HCT116 (cell line): ENCODE measurements at regions not wholly inside any gene's neighbourhood (a gene's known extent, or its start where the extent isn't known, plus 50 kb on each side); places are given as distances from the start of the nearest gene placed in this dataset.

Experiments
- ATAC-seq: fragments of 200-7000 bp; cut with Tn5 transposase; 2 replicates; pipeline ENCODE4 v1.9.1; 2020; ENCODE audit warnings: mild to moderate bottlenecking, moderate library complexity
- BruUV-seq: library from RNA; stranded (reverse); fragments of 400-500 nt; replicated peaks from 2 replicates; lab custom pipeline; 2021; lab: Mats Ljungman, UMichigan
- CTCF ChIA-PET: fragments of 300-600 bp; sonication (Branson Sonifier 250); formaldehyde crosslinking; loops from one replicate; lab custom pipeline; 2021; ENCODE audit warnings: antibody characterized with exemption; lab: Charles Lee
- POLR2A ChIA-PET: fragments of 300-600, 350-600 bp; sonication (Branson Sonifier 250); formaldehyde crosslinking; loops from one replicate; lab custom pipeline; 2021; ENCODE audit warnings: antibody characterized with exemption; lab: Charles Lee
- RAD21 ChIA-PET, 2 experiments: fragments of 300-600 bp; sonication (Branson Sonifier 250); formaldehyde crosslinking; loops; one replicate each; lab custom pipeline; 2023; ENCODE audit warnings: low total read pairs in 2 of 2; ENCODE audit not compliant: uncharacterized antibody in 2 of 2, unreplicated experiment in 2 of 2, low non-redundant PET in 1 of 2; lab: Charles Lee
- DNase-seq: peaks from one replicate; pipeline ENCODE4 v3.0.0-alpha.2; 2010; ENCODE audit warnings: low read depth, low spot score
- H2AFZ ChIP-seq: fragments of 200-600 bp; shearing (Covaris generic), sonication (generic); 2 replicates; pipeline ENCODE4 v1.6.1; 2017; ENCODE audit warnings: low read depth, mixed run types, mixed read lengths, antibody characterized with exemption, low read length; ENCODE audit not compliant: poor library complexity, severe bottlenecking
- H3K27ac ChIP-seq: 2 replicates; pipeline ENCODE4 v1.5.1; 2012; ENCODE audit warnings: low read depth, low read length
- H3K27me3 ChIP-seq: fragments of 200-600 bp; sonication (generic); 2 replicates; pipeline ENCODE4 v1.6.1; 2016; ENCODE audit warnings: mixed run types, low read length, mixed read lengths; ENCODE audit not compliant: insufficient read depth
- H3K36me3 ChIP-seq, 2 experiments: fragments of 200-500 bp in 1 of 2; fragments of 200-600 bp in 1 of 2; sonication (Bioruptor generic) in 1 of 2; sonication (generic) in 1 of 2; 2 replicates each; pipeline versions ENCODE4 v1.5.1 to v1.6.1; 2014 to 2016; ENCODE audit warnings: low read length in 2 of 2, inconsistent platforms in 1 of 2, mixed read lengths in 1 of 2, mixed run types in 1 of 2; ENCODE audit not compliant: insufficient read depth in 2 of 2, control insufficient read depth in 1 of 2
- H3K4me1 ChIP-seq, 2 experiments: fragments of 200-600 bp in 1 of 2; sonication (generic) in 1 of 2; 2 replicates each; pipeline versions ENCODE4 v1.5.1 to v1.6.1; 2012 to 2017; ENCODE audit warnings: low read length in 2 of 2, inconsistent platforms in 1 of 2, mild to moderate bottlenecking in 1 of 2, mixed read lengths in 1 of 2, mixed run types in 1 of 2, moderate library complexity in 1 of 2; ENCODE audit not compliant: insufficient read depth in 2 of 2, control insufficient read depth in 1 of 2
- H3K4me2 ChIP-seq: fragments of 200-600 bp; sonication (generic); 2 replicates; pipeline ENCODE4 v1.6.1; 2017; ENCODE audit warnings: mixed run types, low read length, mixed read lengths
- H3K4me3 ChIP-seq, 2 experiments: fragments of 200-600 bp in 1 of 2; sonication (generic) in 1 of 2; replicated peaks in 1 of 2; 2 replicates each; pipeline ENCODE4 v1.5.1; 2011 to 2016; ENCODE audit warnings: low read length in 2 of 2, control low read depth in 1 of 2, low read depth in 1 of 2, mild to moderate bottlenecking in 1 of 2, mixed read lengths in 1 of 2, mixed run types in 1 of 2
- H3K79me2 ChIP-seq: fragments of 200-600 bp; sonication (generic); 2 replicates; pipeline ENCODE4 v1.6.1; 2017; ENCODE audit warnings: mild to moderate bottlenecking, mixed run types, low read length, moderate library complexity, mixed read lengths; ENCODE audit not compliant: insufficient read depth
- H3K9ac ChIP-seq: fragments of 200-600 bp; sonication (generic); 2 replicates; pipeline ENCODE4 v1.6.1; 2016; ENCODE audit warnings: low read length, mixed read lengths
- H3K9me2 ChIP-seq: fragments of 200-600 bp; sonication (generic), shearing (Covaris generic); 2 replicates; pipeline ENCODE4 v1.6.1; 2017; ENCODE audit warnings: mixed run types, mild to moderate bottlenecking, moderate library complexity; ENCODE audit not compliant: insufficient read depth
- H3K9me3 ChIP-seq, 2 experiments: fragments of 200-500 bp in 1 of 2; fragments of 200-600 bp in 1 of 2; sonication (Bioruptor generic) in 1 of 2; sonication (generic) in 1 of 2; 2 replicates each; pipeline ENCODE4 v1.6.1; 2014 to 2017; ENCODE audit warnings: low read length in 2 of 2, mixed read lengths in 2 of 2, inconsistent platforms in 1 of 2, low read depth in 1 of 2, mild to moderate bottlenecking in 1 of 2, mixed run types in 1 of 2, moderate library complexity in 1 of 2; ENCODE audit not compliant: control insufficient read depth in 1 of 2, insufficient read depth in 1 of 2
- H4K20me1 ChIP-seq: fragments of 200-600 bp; sonication (generic), shearing (Covaris generic); 2 replicates; pipeline ENCODE4 v1.6.1; 2017; ENCODE audit warnings: mixed run types, mild to moderate bottlenecking, moderate library complexity; ENCODE audit not compliant: insufficient read depth
- EGR1 ChIP-seq: IDR thresholded peaks from 2 replicates; pipeline ENCODE4 v1.6.1; 2012; ENCODE audit warnings: low read depth
- ELF1 ChIP-seq: IDR thresholded peaks from 2 replicates; pipeline ENCODE4 v1.6.1; 2012; ENCODE audit warnings: low read depth, borderline replicate concordance
- EZH2phosphoT487 ChIP-seq: fragments of 200-600 bp; IDR thresholded peaks from 2 replicates; pipeline ENCODE4 v1.6.1; 2018; ENCODE audit warnings: antibody characterized with exemption, borderline replicate concordance
- JUND ChIP-seq: IDR thresholded peaks from 2 replicates; pipeline ENCODE4 v1.6.1; 2012
- MAX ChIP-seq: IDR thresholded peaks from 2 replicates; pipeline ENCODE4 v1.6.1; 2012
- POLR2A ChIP-seq: IDR thresholded peaks from 2 replicates; pipeline ENCODE4 v1.7.0; 2011; ENCODE audit warnings: borderline replicate concordance; ENCODE audit not compliant: insufficient read depth, insufficient read length; ENCODE audit errors: extremely low read depth
- SP1 ChIP-seq: IDR thresholded peaks from 2 replicates; pipeline ENCODE4 v1.6.1; 2012; ENCODE audit warnings: low read depth
- YY1 ChIP-seq: IDR thresholded peaks from 2 replicates; pipeline ENCODE4 v1.6.1; 2011; ENCODE audit warnings: low read length, low read depth, moderate library complexity, mild to moderate bottlenecking; ENCODE audit not compliant: insufficient replicate concordance; ENCODE audit errors: extremely low read depth
- intact Hi-C: fragments of 100-400 bp; cut with micrococcal nuclease; formaldehyde crosslinking; loops from 2 replicates; pipeline ENCODE4 v1.10.0; 2022
- TF ChIP-seq, protein P1 (sequence below): IDR thresholded peaks from 2 replicates; pipeline ENCODE4 v1.6.1; 2012; ENCODE audit warnings: low read depth

DNA sequence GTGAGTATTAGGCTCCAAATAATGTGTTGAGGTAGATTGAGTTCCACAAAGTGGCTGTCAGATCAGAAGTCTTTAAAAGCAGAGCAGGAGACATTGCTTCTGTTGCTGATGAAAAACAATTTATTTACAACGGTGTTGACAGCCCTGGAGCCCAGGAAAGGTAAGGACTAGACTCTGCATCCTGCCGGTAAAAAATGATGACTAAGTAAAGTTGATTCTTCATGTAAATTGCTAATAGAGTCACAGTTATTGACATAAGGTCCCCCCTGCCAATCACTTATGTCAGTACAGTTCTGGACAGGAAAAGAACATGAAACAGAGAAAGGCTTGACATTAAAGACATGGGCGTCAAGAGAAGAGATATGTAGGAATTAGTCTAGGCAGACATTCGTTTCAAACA lies 552.5 kb downstream of the HTR1A start (continued):
- TF ChIP-seq, protein P1, sequence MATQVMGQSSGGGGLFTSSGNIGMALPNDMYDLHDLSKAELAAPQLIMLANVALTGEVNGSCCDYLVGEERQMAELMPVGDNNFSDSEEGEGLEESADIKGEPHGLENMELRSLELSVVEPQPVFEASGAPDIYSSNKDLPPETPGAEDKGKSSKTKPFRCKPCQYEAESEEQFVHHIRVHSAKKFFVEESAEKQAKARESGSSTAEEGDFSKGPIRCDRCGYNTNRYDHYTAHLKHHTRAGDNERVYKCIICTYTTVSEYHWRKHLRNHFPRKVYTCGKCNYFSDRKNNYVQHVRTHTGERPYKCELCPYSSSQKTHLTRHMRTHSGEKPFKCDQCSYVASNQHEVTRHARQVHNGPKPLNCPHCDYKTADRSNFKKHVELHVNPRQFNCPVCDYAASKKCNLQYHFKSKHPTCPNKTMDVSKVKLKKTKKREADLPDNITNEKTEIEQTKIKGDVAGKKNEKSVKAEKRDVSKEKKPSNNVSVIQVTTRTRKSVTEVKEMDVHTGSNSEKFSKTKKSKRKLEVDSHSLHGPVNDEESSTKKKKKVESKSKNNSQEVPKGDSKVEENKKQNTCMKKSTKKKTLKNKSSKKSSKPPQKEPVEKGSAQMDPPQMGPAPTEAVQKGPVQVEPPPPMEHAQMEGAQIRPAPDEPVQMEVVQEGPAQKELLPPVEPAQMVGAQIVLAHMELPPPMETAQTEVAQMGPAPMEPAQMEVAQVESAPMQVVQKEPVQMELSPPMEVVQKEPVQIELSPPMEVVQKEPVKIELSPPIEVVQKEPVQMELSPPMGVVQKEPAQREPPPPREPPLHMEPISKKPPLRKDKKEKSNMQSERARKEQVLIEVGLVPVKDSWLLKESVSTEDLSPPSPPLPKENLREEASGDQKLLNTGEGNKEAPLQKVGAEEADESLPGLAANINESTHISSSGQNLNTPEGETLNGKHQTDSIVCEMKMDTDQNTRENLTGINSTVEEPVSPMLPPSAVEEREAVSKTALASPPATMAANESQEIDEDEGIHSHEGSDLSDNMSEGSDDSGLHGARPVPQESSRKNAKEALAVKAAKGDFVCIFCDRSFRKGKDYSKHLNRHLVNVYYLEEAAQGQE, result no peak
- no peak for TF ChIP-seq ELF1
- TF ChIP-seq, all 23 proteins: peak for 0

DNA sequence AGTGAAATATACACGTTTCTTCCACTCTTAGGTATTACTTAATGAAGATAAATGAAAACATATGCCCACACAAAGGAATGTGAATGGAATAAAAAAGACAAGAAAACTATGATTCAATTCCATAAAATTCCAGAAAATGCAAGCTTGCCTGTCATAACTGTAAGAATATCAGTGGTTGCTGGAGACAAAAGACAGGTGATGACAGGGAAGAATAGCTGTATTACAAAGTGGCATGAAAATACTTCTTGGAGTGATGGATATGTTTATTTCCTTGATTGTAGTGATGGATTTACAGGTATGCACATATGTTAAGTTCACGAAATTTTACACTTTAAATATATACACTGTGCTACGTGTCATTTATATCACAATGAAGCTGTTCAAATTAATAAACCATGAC lies 553.3 kb downstream of the HTR1A start:
- Histone ChIP-seq H3K9me3 (peaks cover 0 to 8% of the 10 kb centered on the region in 2 experiments; a peak in 1 of 4 replicates), H3K36me3 (no peaks in the 10 kb centered on the region)

More for the DNA sequence above, 553.3 kb downstream of the HTR1A start:
- ATAC-seq, result no peak
- TF ChIP-seq YY1, result no peak
- no peak for TF ChIP-seq SP1
- TF ChIP-seq POLR2A, result no peak
- no peak for TF ChIP-seq JUND
- no peak for TF ChIP-seq EGR1
- TF ChIP-seq MAX, result no peak
- TF ChIP-seq EZH2phosphoT487, result no peak
- RAD21 ChIA-PET, result no interaction called here
- BruUV-seq, result no TSS peak
- Histone ChIP-seq H3K9me2 (no peaks in the 10 kb centered on the region), H3K27ac (no peak overlapping the region), H3K4me1 (no peaks in the 10 kb centered on the region), H3K9ac (no peak overlapping the region), H3K79me2 (no peaks in the 10 kb centered on the region), H3K4me3 (no peak overlapping the region), H2AFZ (no peak overlapping the region), H4K20me1 (no peaks in the 10 kb centered on the region), H3K4me2 (no peak overlapping the region), H3K27me3 (no peaks in the 10 kb centered on the region)
- DNase-seq, result no peak
- intact Hi-C loops, result no loop called here
- POLR2A ChIA-PET, result no interaction called here
- CTCF ChIA-PET, result no interaction called here
